ENCODE measurements at regions not wholly inside any gene's neighbourhood (a gene's known extent, or its start where the extent isn't known, plus 50 kb on each side); places are given as distances from the start of the nearest gene placed in this dataset.

DNA sequence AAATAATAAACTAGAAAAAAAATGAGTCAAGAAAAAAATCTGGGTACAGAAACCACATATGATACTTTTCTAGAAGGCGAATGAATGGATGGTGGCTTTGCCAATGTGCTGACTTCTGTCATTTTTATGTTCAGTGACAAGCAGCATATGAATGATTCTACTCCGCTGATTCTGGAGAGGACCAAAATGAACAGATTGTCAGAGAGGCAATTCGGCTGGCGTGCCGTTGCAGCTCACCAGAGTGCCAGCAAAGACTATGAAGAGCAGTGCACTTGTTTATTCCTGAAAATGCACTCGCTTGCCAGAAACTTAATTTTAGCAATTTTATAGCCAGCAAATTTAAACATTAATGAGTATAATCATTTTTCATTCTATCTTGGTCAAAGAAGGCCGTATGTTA is 105.9 kb upstream of the NYAP2 start:
- Histone ChIP-seq H3K4me3 (no peak overlapping the region), H3K27me3 (ENCODE audit: insufficient read depth, low read depth) (no peaks in the 10 kb centered on the region), H3K27ac (no peak overlapping the region), H4K20me1 (ENCODE audit: insufficient read depth) (no peaks in the 10 kb centered on the region; the same call in 1 of the 2 replicates), H2AFZ (no peak overlapping the region), H3K9me3 (ENCODE audit: insufficient read depth, low read depth) (no peaks in the 10 kb centered on the region), H3K4me1 (replicated peaks; ENCODE audit: insufficient read depth) (no peaks in the 10 kb centered on the region), H3K9me2 (ENCODE audit: insufficient read depth) (no peaks in the 10 kb centered on the region), H3F3A (ENCODE audit: insufficient read depth, low read depth) (no peaks in the 10 kb centered on the region), H3K36me3 (ENCODE audit: low read depth) (no peaks in the 10 kb centered on the region), H3K79me2 (ENCODE audit: low read depth) (no peaks in the 10 kb centered on the region), H3K4me2 (no peak overlapping the region)
- TF ChIP-seq, protein P1, sequence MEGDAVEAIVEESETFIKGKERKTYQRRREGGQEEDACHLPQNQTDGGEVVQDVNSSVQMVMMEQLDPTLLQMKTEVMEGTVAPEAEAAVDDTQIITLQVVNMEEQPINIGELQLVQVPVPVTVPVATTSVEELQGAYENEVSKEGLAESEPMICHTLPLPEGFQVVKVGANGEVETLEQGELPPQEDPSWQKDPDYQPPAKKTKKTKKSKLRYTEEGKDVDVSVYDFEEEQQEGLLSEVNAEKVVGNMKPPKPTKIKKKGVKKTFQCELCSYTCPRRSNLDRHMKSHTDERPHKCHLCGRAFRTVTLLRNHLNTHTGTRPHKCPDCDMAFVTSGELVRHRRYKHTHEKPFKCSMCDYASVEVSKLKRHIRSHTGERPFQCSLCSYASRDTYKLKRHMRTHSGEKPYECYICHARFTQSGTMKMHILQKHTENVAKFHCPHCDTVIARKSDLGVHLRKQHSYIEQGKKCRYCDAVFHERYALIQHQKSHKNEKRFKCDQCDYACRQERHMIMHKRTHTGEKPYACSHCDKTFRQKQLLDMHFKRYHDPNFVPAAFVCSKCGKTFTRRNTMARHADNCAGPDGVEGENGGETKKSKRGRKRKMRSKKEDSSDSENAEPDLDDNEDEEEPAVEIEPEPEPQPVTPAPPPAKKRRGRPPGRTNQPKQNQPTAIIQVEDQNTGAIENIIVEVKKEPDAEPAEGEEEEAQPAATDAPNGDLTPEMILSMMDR (conservative IDR thresholded peaks at IDR 0.05): no peak
- no peak for TF ChIP-seq EZH2 (IDR thresholded peaks at IDR 0.05; ENCODE audit: low read depth)
- ChIA-PET CTCF (no interaction called here), POLR2A (ENCODE audit: unreplicated experiment) (interaction anchor here (0.5 kb wide), 1 partner anchor 10 kb away, joined by 4 read pairs; no protein-coding TSS in a partner anchor)
- no TSS peak for BruUV-seq (replicated peaks)
- no peak for DNase-seq
- intact Hi-C loops (cut with micrococcal nuclease; ENCODE audit: unreplicated experiment): no loop called here

DNA sequence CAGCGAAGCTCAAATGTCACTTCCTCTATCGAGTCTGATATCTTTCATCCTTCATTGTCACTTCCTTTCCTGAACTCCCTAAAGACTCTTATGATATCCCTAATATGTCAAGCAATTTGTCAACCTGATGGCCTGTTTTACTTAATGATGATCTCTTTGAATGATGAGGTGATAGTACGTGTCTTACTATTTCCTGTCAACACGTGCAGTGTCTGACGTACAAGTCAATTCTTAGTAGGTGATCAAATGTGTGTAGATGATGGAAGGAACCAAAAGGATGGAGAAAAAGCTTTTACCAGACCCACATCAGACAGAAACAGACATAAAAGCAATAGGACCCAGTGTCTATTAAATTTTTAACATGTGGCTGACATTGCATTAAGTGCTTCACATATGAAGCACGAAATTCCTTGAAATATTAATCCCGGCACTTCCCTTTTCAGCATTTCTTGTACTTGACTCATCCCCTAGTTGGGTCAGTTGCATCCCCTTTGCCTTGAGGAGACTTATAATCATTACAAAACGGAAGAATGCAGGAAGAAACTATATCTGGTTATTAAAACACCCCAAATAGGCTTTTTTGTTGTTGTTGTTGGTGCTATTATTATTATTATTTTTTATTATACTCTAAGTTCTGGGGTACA is 108.6 kb upstream of the NYAP2 start:
- CTCF ChIA-PET: no interaction called here
- no peak overlapping the region for H3K4me2 ChIP-seq

DNA sequence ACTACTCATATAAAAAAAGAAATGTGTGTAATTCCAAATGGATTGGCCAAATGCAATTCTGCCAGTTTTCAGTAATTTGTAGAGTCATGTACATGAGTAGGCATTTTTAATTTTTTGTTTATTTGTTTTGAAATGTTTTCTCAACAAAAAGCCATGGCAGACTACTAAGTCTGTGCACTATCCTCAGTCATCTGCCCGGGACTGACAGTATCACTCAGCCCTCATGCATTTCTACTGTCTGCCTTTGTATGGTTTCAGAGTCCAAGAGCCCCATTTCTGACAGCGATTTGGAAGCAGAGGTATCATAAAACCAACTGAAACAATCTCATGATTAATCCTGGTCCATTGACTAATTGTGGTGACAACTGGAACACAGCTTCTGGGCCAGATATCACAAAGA is 109.9 kb upstream of the NYAP2 start:
- Histone ChIP-seq H3K9me3 (ENCODE audit: insufficient read depth, low read depth) (no peaks in the 10 kb centered on the region), H3K4me2 (no peak overlapping the region), H2AFZ (no peak overlapping the region), H3K9me2 (ENCODE audit: insufficient read depth) (no peaks in the 10 kb centered on the region), H3K79me2 (ENCODE audit: low read depth) (no peaks in the 10 kb centered on the region), H3K36me3 (ENCODE audit: low read depth) (no peaks in the 10 kb centered on the region), H3K27ac (no peak overlapping the region), H3K27me3 (ENCODE audit: insufficient read depth, low read depth) (no peaks in the 10 kb centered on the region), H4K20me1 (ENCODE audit: insufficient read depth) (no peaks in the 10 kb centered on the region; the same call in 1 of the 2 replicates), H3K4me3 (no peak overlapping the region), H3F3A (ENCODE audit: insufficient read depth, low read depth) (no peaks in the 10 kb centered on the region), H3K4me1 (replicated peaks; ENCODE audit: insufficient read depth) (no peaks in the 10 kb centered on the region)
- TF ChIP-seq EZH2 (IDR thresholded peaks at IDR 0.05; ENCODE audit: low read depth): no peak
- TF ChIP-seq, protein P1 (conservative IDR thresholded peaks at IDR 0.05): no peak
- DNase-seq: no peak
- BruUV-seq (replicated peaks): no TSS peak
- ChIA-PET CTCF (no interaction called here), POLR2A (ENCODE audit: unreplicated experiment) (no interaction called here)
- intact Hi-C loops (cut with micrococcal nuclease; ENCODE audit: unreplicated experiment): no loop called here

More for the DNA sequence above, 108.6 kb upstream of the NYAP2 start:
- Histone ChIP-seq H3K36me3 (ENCODE audit: low read depth) (no peaks in the 10 kb centered on the region), H4K20me1 (ENCODE audit: insufficient read depth) (no peaks in the 10 kb centered on the region; the same call in 1 of the 2 replicates), H3K9me3 (ENCODE audit: insufficient read depth, low read depth) (no peaks in the 10 kb centered on the region), H3K4me3 (no peak overlapping the region), H3K79me2 (ENCODE audit: low read depth) (no peaks in the 10 kb centered on the region), H2AFZ (no peak overlapping the region), H3K4me1 (replicated peaks; ENCODE audit: insufficient read depth) (no peaks in the 10 kb centered on the region), H3K27me3 (ENCODE audit: insufficient read depth, low read depth) (no peaks in the 10 kb centered on the region), H3K27ac (no peak overlapping the region), H3K9me2 (ENCODE audit: insufficient read depth) (no peaks in the 10 kb centered on the region), H3F3A (ENCODE audit: insufficient read depth, low read depth) (no peaks in the 10 kb centered on the region)
- intact Hi-C loops (cut with micrococcal nuclease; ENCODE audit: unreplicated experiment): no loop called here
- DNase-seq: no peak
- POLR2A ChIA-PET (ENCODE audit: unreplicated experiment): no interaction called here
- no peak for TF ChIP-seq EZH2 (IDR thresholded peaks at IDR 0.05; ENCODE audit: low read depth)
- TF ChIP-seq, protein P1 (conservative IDR thresholded peaks at IDR 0.05): no peak
- no TSS peak for BruUV-seq (replicated peaks)
